ENCODE measurements at regions not wholly inside any gene's neighbourhood (a gene's known extent, or its start where the extent isn't known, plus 50 kb on each side); places are given as distances from the start of the nearest gene placed in this dataset.

GRCh38 chr15:20352241-20353200, 189.1 kb downstream of the GOLGA6L6 start:
- TF ChIP-seq CTCF (IDR thresholded peaks at IDR 0.05) (no peak), TCF7L2 (IDR thresholded peaks at IDR 0.05; ENCODE audit: low read depth, low read length) (no peak)

Measured in Panc1 (cell line).